Vagina (tissue), 2 donors: ENCODE measurements at regions not wholly inside any gene's neighbourhood (a gene's known extent, or its start where the extent isn't known, plus 50 kb on each side); places are given as distances from the start of the nearest gene placed in this dataset.

Experiments
- POLR2A ChIP-seq, 2 donors: fragments of 450-650 bp; IDR thresholded peaks; one replicate each; pipeline ENCODE4 v1.6.1; 2017; ENCODE audit warnings: antibody characterized with exemption in 2 of 2, mild to moderate bottlenecking in 2 of 2, moderate library complexity in 2 of 2
- POLR2AphosphoS5 ChIP-seq, 2 donors: sonication (generic); formaldehyde crosslinking; IDR thresholded peaks; one replicate each; pipeline ENCODE4 v1.9.0; 2017; ENCODE audit warnings: antibody characterized with exemption in 2 of 2, mild to moderate bottlenecking in 2 of 2, low read depth in 1 of 2; ENCODE audit not compliant: insufficient read depth in 1 of 2
- TF ChIP-seq, protein P1 (sequence below), 3 experiments: fragments of 450-650 bp in 2 of 3; fragments of 200-600 bp in 1 of 3; sonication (generic) in 1 of 3; IDR thresholded peaks; one replicate each; pipeline ENCODE4 v1.5.1; 2017 to 2019; ENCODE audit warnings: antibody characterized with exemption in 3 of 3, mild to moderate bottlenecking in 2 of 3, moderate library complexity in 2 of 3

DNA sequence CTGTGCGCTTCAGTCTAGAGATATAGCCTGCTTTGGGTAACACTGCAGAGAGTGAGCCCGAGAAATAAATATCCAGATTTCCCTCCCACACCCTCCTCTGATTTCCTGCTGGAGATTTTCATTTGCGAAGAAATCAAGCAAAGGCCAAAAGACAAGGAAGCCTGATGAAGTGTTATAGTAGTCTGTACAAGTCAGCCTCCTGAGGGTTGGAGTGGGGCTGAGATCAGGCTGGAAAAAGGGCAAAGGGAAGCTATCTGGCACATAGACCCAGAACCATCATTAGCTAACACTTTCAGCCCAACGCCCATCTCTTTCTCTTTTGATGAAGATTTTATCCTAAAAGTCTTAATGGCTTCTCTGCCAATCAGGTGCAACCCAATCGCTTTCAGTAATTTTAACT lies 154.6 kb upstream of the SLC44A1 start:
- TF ChIP-seq, protein P1, sequence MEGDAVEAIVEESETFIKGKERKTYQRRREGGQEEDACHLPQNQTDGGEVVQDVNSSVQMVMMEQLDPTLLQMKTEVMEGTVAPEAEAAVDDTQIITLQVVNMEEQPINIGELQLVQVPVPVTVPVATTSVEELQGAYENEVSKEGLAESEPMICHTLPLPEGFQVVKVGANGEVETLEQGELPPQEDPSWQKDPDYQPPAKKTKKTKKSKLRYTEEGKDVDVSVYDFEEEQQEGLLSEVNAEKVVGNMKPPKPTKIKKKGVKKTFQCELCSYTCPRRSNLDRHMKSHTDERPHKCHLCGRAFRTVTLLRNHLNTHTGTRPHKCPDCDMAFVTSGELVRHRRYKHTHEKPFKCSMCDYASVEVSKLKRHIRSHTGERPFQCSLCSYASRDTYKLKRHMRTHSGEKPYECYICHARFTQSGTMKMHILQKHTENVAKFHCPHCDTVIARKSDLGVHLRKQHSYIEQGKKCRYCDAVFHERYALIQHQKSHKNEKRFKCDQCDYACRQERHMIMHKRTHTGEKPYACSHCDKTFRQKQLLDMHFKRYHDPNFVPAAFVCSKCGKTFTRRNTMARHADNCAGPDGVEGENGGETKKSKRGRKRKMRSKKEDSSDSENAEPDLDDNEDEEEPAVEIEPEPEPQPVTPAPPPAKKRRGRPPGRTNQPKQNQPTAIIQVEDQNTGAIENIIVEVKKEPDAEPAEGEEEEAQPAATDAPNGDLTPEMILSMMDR (IDR thresholded peaks at IDR 0.05): no peak
- no peak for TF ChIP-seq POLR2A (IDR thresholded peaks at IDR 0.05)
- no peak for TF ChIP-seq POLR2AphosphoS5 (IDR thresholded peaks at IDR 0.05; ENCODE audit: insufficient read depth in 1 of 2, low read depth in 1 of 2)
